ENCODE measurements at regions not wholly inside any gene's neighbourhood (a gene's known extent, or its start where the extent isn't known, plus 50 kb on each side); places are given as distances from the start of the nearest gene placed in this dataset.

DNA sequence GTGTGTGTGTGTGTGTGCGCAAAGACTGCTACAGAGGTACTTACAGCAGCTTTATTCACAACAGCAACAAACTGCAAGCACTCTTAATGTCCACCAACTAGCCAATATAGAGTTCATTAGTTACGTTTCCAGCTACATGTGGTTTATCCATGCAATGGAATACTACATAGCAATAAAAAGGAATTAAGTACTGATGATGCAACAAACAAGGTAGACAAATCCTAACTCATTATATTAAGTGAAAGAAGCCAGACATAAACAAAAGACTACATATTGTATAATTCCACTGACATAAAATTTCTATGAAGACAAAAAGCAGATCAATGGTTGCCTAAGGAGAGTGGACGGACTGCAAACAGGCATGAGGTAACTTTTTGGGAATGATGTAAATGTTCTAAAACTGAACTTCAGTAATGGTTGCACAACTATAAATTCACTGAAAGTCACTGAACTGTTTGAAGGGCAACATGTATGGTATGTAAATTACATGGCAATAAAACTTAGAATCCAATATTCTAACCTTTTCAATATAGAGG, 433.7 kb downstream of the SHQ1 start:
- no peak for TF ChIP-seq POLR2A (IDR thresholded peaks at IDR 0.05)
- TF ChIP-seq, protein P1, sequence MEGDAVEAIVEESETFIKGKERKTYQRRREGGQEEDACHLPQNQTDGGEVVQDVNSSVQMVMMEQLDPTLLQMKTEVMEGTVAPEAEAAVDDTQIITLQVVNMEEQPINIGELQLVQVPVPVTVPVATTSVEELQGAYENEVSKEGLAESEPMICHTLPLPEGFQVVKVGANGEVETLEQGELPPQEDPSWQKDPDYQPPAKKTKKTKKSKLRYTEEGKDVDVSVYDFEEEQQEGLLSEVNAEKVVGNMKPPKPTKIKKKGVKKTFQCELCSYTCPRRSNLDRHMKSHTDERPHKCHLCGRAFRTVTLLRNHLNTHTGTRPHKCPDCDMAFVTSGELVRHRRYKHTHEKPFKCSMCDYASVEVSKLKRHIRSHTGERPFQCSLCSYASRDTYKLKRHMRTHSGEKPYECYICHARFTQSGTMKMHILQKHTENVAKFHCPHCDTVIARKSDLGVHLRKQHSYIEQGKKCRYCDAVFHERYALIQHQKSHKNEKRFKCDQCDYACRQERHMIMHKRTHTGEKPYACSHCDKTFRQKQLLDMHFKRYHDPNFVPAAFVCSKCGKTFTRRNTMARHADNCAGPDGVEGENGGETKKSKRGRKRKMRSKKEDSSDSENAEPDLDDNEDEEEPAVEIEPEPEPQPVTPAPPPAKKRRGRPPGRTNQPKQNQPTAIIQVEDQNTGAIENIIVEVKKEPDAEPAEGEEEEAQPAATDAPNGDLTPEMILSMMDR (IDR thresholded peaks at IDR 0.05) = no peak

Data from testis (tissue), 2 donors.